Breast epithelium (tissue), 4 donors: ENCODE measurements at regions not wholly inside any gene's neighbourhood (a gene's known extent, or its start where the extent isn't known, plus 50 kb on each side); places are given as distances from the start of the nearest gene placed in this dataset.

Experiments used
- DNase-seq, 2 donors: peaks; one replicate each; pipeline ENCODE4 v3.0.0-alpha.2; 2019; ENCODE audit warnings: low spot score in 2 of 2
- H3K27ac ChIP-seq, 2 donors: fragments of 200-600 bp; sonication (generic) in 1 of 2; one replicate each; pipeline ENCODE4 v1.5.1; 2016 to 2019; ENCODE audit warnings: mild to moderate bottlenecking in 1 of 2
- H3K27me3 ChIP-seq, 2 donors: fragments of 200-600 bp; sonication (generic) in 1 of 2; one replicate each; pipeline versions ENCODE4 v1.5.1 to v1.6.0; 2017 to 2019; ENCODE audit warnings: control low read depth in 1 of 2, mild to moderate bottlenecking in 1 of 2
- H3K36me3 ChIP-seq: fragments of 200-600 bp; one replicate; pipeline ENCODE4 v1.5.1; 2019
- H3K4me1 ChIP-seq, 2 donors: fragments of 200-600 bp; sonication (generic); one replicate each; pipeline ENCODE4 v1.5.1; 2016 to 2019; ENCODE audit warnings: control low read depth in 1 of 2
- H3K4me3 ChIP-seq, 3 donors: fragments of 200-600 bp; sonication (generic); 1 replicate in 2 of 3; 2 replicates in 1 of 3; pipeline ENCODE4 v1.5.1; 2016 to 2019; ENCODE audit warnings: mild to moderate bottlenecking in 3 of 3, moderate library complexity in 2 of 3
- H3K9me3 ChIP-seq, 2 donors: fragments of 200-600 bp; sonication (generic) in 1 of 2; one replicate each; pipeline ENCODE4 v1.5.1; 2016 to 2019; ENCODE audit warnings: control low read depth in 1 of 2
- CTCF ChIP-seq, 3 donors: fragments of 450-650 bp; IDR thresholded peaks; one replicate each; pipeline ENCODE4 v1.5.1; 2016 to 2017; ENCODE audit warnings: antibody characterized with exemption in 3 of 3, mild to moderate bottlenecking in 3 of 3, moderate library complexity in 3 of 3
- POLR2A ChIP-seq: fragments of 450-650 bp; IDR thresholded peaks from one replicate; pipeline ENCODE4 v1.6.1; 2016; ENCODE audit warnings: antibody characterized with exemption, mild to moderate bottlenecking, moderate library complexity
- POLR2AphosphoS5 ChIP-seq, 3 donors: sonication (generic); formaldehyde crosslinking; IDR thresholded peaks; one replicate each; pipeline ENCODE4 v1.6.1; 2017; ENCODE audit warnings: antibody characterized with exemption in 3 of 3
- intact Hi-C: fragments of 100-400 bp; cut with DNase I; formaldehyde crosslinking; loops from one replicate; pipeline ENCODE4 v1.15.1; 2023; ENCODE audit warnings: low total_unique reads

DNA sequence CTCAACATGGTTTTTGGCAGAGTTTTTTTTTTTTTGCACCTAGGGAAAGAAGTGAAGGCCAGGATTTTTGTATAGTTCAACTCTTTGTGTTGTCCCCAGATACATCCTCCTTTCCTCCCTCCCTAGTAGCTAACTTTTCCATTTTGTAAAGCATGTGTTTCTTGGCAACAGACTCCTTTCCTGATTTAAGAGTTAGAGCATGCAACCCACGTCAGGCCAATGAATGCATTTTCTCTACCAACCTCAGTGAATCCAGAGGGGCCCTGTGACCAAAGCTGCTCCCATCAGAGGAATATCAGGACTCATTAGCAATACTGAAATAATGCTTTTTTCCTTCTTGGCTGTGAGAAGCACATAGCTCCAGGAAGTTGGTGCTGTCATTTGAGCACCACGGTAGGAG lies 287.2 kb downstream of the LMO4 start:
- H3K4me1 ChIP-seq = no peaks in the 10 kb centered on the region
- DNase-seq = no peak
- TF ChIP-seq CTCF (IDR thresholded peaks at IDR 0.05) (no peak), POLR2AphosphoS5 (IDR thresholded peaks at IDR 0.05) (no peak), POLR2A (no peak)
- intact Hi-C loops = no loop called here
- peaks cover 0 to 7% of the 10 kb centered on the region in 2 donors for H3K9me3 ChIP-seq
- H3K27ac ChIP-seq = no peak overlapping the region
- H3K4me3 ChIP-seq = no peak overlapping the region
- H3K36me3 ChIP-seq = no peaks in the 10 kb centered on the region
- no peaks in the 10 kb centered on the region for H3K27me3 ChIP-seq

- H3K27ac ChIP-seq = no peak overlapping the region
- H3K27me3 ChIP-seq = no peaks in the 10 kb centered on the region
- H3K4me3 ChIP-seq = no peak overlapping the region
- no peak for DNase-seq
- intact Hi-C loops = no loop called here
- H3K9me3 ChIP-seq = peaks cover 0 to 7% of the 10 kb centered on the region in 2 donors
- no peaks in the 10 kb centered on the region for H3K4me1 ChIP-seq
- no peaks in the 10 kb centered on the region for H3K36me3 ChIP-seq
- TF ChIP-seq POLR2AphosphoS5 (IDR thresholded peaks at IDR 0.05) (no peak), POLR2A (no peak), CTCF (IDR thresholded peaks at IDR 0.05) (no peak)
Observed at GRCh38 chr1:87620807-87621206, 292.1 kb downstream of the LMO4 start.

DNA sequence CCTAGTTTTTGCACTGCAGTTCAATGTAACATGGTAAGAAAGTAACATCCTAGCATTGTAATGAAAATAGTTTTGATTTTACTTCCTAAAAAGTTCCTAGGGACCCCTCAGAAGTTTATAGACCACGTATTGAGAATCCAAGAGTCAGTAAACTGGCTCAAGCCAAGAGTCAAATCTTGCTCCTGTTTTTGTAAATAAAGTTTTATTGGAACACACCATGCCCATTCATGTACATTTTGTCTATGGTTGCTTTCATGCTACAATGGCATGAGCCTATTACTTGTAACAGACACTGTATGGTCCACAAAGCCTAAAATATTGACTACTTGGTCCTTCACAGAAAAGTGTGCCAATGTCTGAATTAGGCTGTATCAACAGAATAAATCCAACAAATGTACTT lies 301.0 kb downstream of the LMO4 start:
- intact Hi-C loops = loop anchor here (5.0 kb wide), 1 partner anchor 563 kb away; no protein-coding TSS in a partner anchor
- no peak for DNase-seq
- TF ChIP-seq CTCF (IDR thresholded peaks at IDR 0.05) (no peak), POLR2A (no peak), POLR2AphosphoS5 (IDR thresholded peaks at IDR 0.05) (no peak)

GRCh38 chr1:87632232-87632631 lies 303.6 kb downstream of the LMO4 start:
- Histone ChIP-seq H3K9me3 (peaks cover 0 to 5% of the 10 kb centered on the region in 2 donors), H3K27ac (no peak overlapping the region), H3K27me3 (no peaks in the 10 kb centered on the region), H3K4me3 (no peak overlapping the region), H3K4me1 (no peaks in the 10 kb centered on the region), H3K36me3 (no peaks in the 10 kb centered on the region)
- no peak for DNase-seq
- intact Hi-C loops = loop anchor here (5.0 kb wide), 1 partner anchor 560 kb away; no protein-coding TSS in a partner anchor
- TF ChIP-seq POLR2AphosphoS5 (IDR thresholded peaks at IDR 0.05) (no peak), POLR2A (no peak), CTCF (IDR thresholded peaks at IDR 0.05) (no peak)

More for the DNA sequence above, 301.0 kb downstream of the LMO4 start:
- Histone ChIP-seq H3K4me3 (no peak overlapping the region), H3K27me3 (no peaks in the 10 kb centered on the region), H3K9me3 (no peaks in the 10 kb centered on the region), H3K27ac (no peak overlapping the region), H3K4me1 (no peaks in the 10 kb centered on the region), H3K36me3 (no peaks in the 10 kb centered on the region)

- Histone ChIP-seq H3K27ac (no peak overlapping the region), H3K4me1 (no peaks in the 10 kb centered on the region), H3K27me3 (no peaks in the 10 kb centered on the region), H3K4me3 (no peak overlapping the region), H3K36me3 (no peaks in the 10 kb centered on the region), H3K9me3 (peaks cover 0 to 5% of the 10 kb centered on the region in 2 donors)
- no peak for TF ChIP-seq POLR2AphosphoS5 (IDR thresholded peaks at IDR 0.05)
- TF ChIP-seq CTCF (IDR thresholded peaks at IDR 0.05) = no peak
- TF ChIP-seq POLR2A = no peak
- intact Hi-C loops = no loop called here
- no peak for DNase-seq
Observed at GRCh38 chr1:87636198-87636892, 307.7 kb downstream of the LMO4 start.
